ENCODE measurements at regions not wholly inside any gene's neighbourhood (a gene's known extent, or its start where the extent isn't known, plus 50 kb on each side); places are given as distances from the start of the nearest gene placed in this dataset.

GRCh38 chr4:141348125-141348524 is 127.4 kb downstream of the ZNF330 start (continued):
- no peak for TF ChIP-seq SIN3B (IDR thresholded peaks at IDR 0.05; ENCODE audit: low read length)

- Histone ChIP-seq H3K36me3 (replicated peaks in 1 of 2; ENCODE audit: control insufficient read depth in 1 of 2, insufficient read depth in 2 of 2, low read length in 2 of 2) (no peaks in the 10 kb centered on the region), H3K9ac (ENCODE audit: insufficient read depth, low read depth, low read length) (no peak overlapping the region), H3K27me3 (ENCODE audit: control insufficient read depth in 1 of 2, insufficient read depth in 2 of 2, low read length in 2 of 2) (no peaks in the 10 kb centered on the region), H2AFZ (ENCODE audit: low read length) (no peak overlapping the region), H3K4me3 (replicated peaks in 1 of 3; ENCODE audit: insufficient read depth in 1 of 3, low read depth in 2 of 3, low read length in 3 of 3) (no peak overlapping the region), H4K20me1 (ENCODE audit: insufficient read depth, low read length) (no peaks in the 10 kb centered on the region), H3K9me3 (ENCODE audit: low read length) (no peaks in the 10 kb centered on the region), H3K27ac (ENCODE audit: extremely low read length, insufficient read depth, low read length) (no peak overlapping the region), H3K4me1 (ENCODE audit: insufficient read depth, low read length) (no peaks in the 10 kb centered on the region), H3K79me2 (ENCODE audit: insufficient read depth, low read length) (no peaks in the 10 kb centered on the region), H3K4me2 (ENCODE audit: low read depth, low read length) (no peak overlapping the region)
- intact Hi-C loops (cut with micrococcal nuclease; ENCODE audit: unreplicated experiment) (loop anchor here (10.0 kb wide), 1 partner anchor 194 kb away; no protein-coding TSS in a partner anchor), in situ Hi-C loops (cut with HindIII; ENCODE audit: extremely low pct_ligation_motif_present, low pct_unique_long_range_greater_than_20kb) (no loop called here)
- TF ChIP-seq CENPBD1 (CRISPR knock-in tag; IDR thresholded peaks at IDR 0.05; ENCODE audit: borderline replicate concordance, low read depth) (no peak), GPBP1L1 (CRISPR knock-in tag; IDR thresholded peaks at IDR 0.05) (no peak), FOXK1 (CRISPR knock-in tag; IDR thresholded peaks at IDR 0.05; ENCODE audit: borderline replicate concordance, low read depth) (no peak), KAT2B (IDR thresholded peaks at IDR 0.05; ENCODE audit: borderline replicate concordance, low read depth, low read length) (no peak), PRDM15 (CRISPR knock-in tag; IDR thresholded peaks at IDR 0.05) (no peak), ZNF282 (IDR thresholded peaks at IDR 0.05; ENCODE audit: partially characterized antibody) (no peak)
- ChIA-PET CTCF (ENCODE audit: low intra/inter-chr PET ratio, low total read pairs) (no interaction called here), POLR2A (no interaction called here)
- FAIRE-seq = no peak
- no TSS peak for BruUV-seq (replicated peaks)
- DNase-seq (ENCODE audit: low spot score) = no peak
- ATAC-seq = no peak
- WGBS (ENCODE audit: low lambda C conversion rate) = 0% methylated on average over 1 of the region's 1 CpG
Measured at GRCh38 chr4:141348573-141348972, 127.9 kb downstream of the ZNF330 start.
